ENCODE measurements at regions not wholly inside any gene's neighbourhood (a gene's known extent, or its start where the extent isn't known, plus 50 kb on each side); places are given as distances from the start of the nearest gene placed in this dataset.
"Not testable (repeated sequence)": the region's sequence is repeated elsewhere in the genome, so short reads cannot be mapped to it uniquely, and the experiment has no call there.

DNA sequence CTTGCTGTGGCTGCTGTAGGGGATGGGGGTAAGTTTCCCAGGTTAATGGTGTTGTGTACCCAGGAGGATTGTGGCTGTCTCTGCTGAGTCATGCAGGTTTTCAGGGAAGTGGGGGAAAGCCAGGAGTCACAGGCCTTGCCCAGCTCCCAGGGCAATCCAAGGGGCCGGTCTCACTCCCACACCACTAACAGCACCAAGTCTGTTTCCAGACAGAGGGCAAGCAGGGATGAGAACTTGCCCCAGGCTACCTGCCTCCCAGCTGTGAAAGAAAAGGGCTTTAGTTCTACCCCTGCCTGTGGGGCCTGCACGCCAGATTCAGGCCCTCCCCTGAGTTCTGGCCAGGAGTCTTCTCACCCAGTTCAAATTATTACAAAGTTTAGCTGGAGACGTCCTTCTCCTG is 579.8 kb upstream of the ST8SIA4 start:
- DNase-seq = no peak

DNA sequence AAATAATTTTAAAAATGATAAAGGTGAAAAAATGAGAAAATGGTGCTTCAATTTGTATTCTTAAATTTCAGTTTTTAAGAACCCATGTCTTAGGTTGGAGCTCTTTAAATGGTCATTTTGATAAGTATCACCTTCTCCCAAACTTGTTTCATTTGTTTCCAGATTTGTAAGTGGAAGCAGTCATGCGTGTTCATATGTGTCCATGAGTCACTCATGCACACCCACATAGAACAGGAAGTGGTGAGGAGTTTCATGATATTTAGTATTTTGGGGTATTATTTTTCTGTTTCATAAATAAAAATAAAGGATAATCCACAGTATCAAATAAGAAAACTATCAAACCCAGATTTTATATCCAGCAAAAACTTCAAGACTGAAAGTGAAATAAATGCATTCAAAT is 570.4 kb upstream of the ST8SIA4 start:
- no peak for DNase-seq

DNA sequence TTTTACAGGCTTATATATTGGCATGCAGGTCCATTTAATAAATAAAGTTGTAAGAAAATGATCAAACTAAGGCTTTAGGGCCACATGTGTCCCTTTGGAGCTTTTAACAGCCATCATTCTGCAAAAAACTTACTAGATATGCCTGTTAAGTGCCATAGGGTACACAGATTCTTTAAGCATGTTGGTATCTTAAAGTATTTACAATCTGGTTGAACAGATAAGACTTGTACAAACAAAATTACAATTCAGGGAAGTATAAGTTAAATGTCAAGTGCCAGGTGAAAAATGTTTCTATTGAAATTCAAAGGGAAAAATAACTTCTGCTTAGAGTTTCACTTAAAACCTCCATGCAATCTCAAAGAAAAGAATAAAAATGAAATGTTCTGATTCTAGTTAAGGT is 558.4 kb upstream of the ST8SIA4 start:
- DNase-seq = no peak

GRCh38 chr5:101458587-101458986 is 555.5 kb upstream of the ST8SIA4 start:
- DNase-seq = no peak

DNA sequence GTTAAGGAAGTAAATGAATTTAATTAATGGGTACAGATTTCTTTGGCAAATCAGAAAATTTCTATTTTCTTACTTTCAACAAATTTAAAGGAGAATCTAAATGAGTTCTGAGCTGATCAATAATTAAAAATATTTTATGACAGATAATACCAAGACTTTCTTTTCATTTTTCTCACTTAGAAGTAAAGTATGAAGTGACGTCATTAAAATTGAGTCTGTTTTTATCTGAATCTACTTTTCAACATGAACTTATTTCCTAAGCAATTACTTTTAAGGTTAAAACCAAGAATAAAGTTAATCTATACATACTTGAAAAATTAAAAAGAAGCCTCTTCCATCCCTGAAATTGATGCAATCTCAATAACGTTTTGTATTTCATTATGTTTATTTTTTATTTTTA is 552.8 kb upstream of the ST8SIA4 start:
- DNase-seq = no peak

- no peak for DNase-seq
Measured at GRCh38 chr5:101455048-101455447, 552.0 kb upstream of the ST8SIA4 start.

- DNase-seq = not testable (repeated sequence)
Measured at GRCh38 chr5:101442281-101442680, 539.2 kb upstream of the ST8SIA4 start.

- no peak for DNase-seq
Measured at GRCh38 chr5:101440173-101440572, 537.1 kb upstream of the ST8SIA4 start.

GRCh38 chr5:101437351-101437750 is 534.3 kb upstream of the ST8SIA4 start:
- no peak for DNase-seq

GRCh38 chr5:101435768-101436167 is 532.7 kb upstream of the ST8SIA4 start:
- DNase-seq = no peak

GRCh38 chr5:101431201-101431600 is 528.1 kb upstream of the ST8SIA4 start:
- DNase-seq = no peak

- no peak for DNase-seq
Measured at GRCh38 chr5:101430551-101430950, 527.5 kb upstream of the ST8SIA4 start.

DNA sequence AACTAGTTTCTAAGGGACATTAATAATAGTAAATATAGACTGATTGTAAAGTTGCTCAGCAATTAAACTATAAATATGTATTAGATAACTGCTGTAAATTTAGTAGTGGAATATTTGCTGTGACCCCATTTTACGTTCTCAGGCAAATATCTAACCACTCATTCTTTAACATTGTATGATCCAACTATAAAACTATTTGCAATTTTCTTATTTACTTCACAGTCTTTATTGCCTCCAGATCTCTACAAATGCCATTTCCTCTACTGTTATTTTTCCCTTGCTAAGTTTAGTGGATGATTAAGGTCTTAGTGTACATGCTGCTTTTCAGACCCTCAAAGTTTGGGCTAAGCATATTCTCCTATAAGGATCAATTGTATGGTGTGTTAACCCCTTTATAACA is 526.2 kb upstream of the ST8SIA4 start:
- no peak for DNase-seq

GRCh38 chr5:101425339-101425859 is 522.3 kb upstream of the ST8SIA4 start:
- no peak for DNase-seq

GRCh38 chr5:101424530-101425175 is 521.6 kb upstream of the ST8SIA4 start:
- DNase-seq = no peak

GRCh38 chr5:101418713-101419118 is 515.6 kb upstream of the ST8SIA4 start:
- DNase-seq = peak; percentile 43

DNA sequence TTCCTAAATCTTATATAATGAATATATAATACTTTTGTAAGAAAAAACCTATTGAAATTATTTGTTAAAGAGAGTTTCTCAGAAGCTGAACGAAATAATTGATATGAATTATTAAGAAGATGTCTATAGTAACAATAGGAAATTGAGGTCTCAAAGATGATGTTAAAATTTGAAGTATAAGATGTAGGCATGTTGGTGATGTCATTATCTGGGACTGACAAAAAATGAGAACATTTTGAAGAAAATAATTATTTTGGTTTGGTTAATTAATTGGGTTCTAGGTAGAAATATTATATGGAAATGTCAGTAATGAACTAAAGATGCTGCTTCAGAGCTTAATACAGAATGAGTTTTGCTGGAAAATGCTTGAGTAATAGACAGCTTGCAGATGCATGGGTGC is 501.4 kb upstream of the ST8SIA4 start:
- no peak for DNase-seq

GRCh38 chr5:101393795-101394450 is 490.8 kb upstream of the ST8SIA4 start:
- peak; percentile 34 for DNase-seq

- peak; percentile 62 for DNase-seq
Measured at GRCh38 chr5:101390151-101390908, 487.2 kb upstream of the ST8SIA4 start.

- DNase-seq = no peak
Measured at GRCh38 chr5:101385276-101385675, 482.2 kb upstream of the ST8SIA4 start.

GRCh38 chr5:101370181-101370580 is 467.1 kb upstream of the ST8SIA4 start:
- no peak for DNase-seq

- no peak for DNase-seq
Measured at GRCh38 chr5:101364469-101364868, 461.4 kb upstream of the ST8SIA4 start.

DNA sequence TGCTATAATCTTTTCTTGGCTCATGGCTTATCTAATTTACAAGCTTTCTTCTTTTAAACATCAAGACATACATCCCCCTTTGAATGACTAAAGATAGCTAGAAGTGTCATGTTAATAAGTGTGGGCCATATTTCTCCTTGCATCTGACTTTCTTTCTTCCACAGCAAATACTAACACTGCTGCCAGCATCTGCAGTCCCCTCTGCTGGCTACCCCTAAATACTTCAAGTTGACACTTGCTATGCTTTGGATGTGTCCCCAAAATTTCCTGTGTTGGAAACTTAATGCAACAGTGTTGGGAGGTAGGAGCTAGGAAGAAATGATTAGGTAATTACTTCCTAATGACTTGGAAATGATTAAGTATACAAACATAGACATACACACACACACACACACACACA is 459.0 kb upstream of the ST8SIA4 start:
- DNase-seq = no peak
